ENCODE measurements at regions not wholly inside any gene's neighbourhood (a gene's known extent, or its start where the extent isn't known, plus 50 kb on each side); places are given as distances from the start of the nearest gene placed in this dataset.

DNA sequence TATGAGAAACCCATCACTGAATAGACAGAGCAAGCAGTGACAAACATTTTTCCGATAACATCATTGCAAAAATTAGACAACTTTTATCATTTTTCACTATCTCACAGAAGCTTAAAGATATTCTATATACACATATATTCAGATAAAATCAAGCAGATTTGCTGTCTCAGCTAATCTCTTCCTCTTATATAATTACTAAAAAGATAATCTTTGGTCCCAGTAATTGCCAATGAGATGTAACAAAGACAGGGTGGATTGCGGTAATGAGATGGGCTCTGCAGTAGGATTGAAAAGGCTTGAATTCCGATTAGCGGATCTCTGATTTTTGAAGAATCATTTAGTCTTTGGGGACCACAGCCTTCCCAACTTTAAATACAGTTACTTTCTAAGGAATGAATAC, 63.5 kb downstream of the SYT4 start:
- no peaks in the 10 kb centered on the region for H3K4me1 ChIP-seq (ENCODE audit: insufficient read depth, low read length, poor library complexity, severe bottlenecking)
- POLR2A ChIA-PET (ENCODE audit: low non-redundant PET), result no interaction called here
- intact Hi-C loops (cut with micrococcal nuclease; ENCODE audit: unreplicated experiment), result no loop called here
- H3K27me3 ChIP-seq (replicated peaks; ENCODE audit: insufficient read depth, low read depth, low read length, poor library complexity), result no peaks in the 10 kb centered on the region
- H3K4me3 ChIP-seq (ENCODE audit: low read depth, low read length, poor library complexity, severe bottlenecking), result no peak overlapping the region
- no peaks in the 10 kb centered on the region for H3K36me3 ChIP-seq (ENCODE audit: insufficient read depth, low read length, poor library complexity, severe bottlenecking)
- no peaks in the 10 kb centered on the region for H3K9me3 ChIP-seq (ENCODE audit: low read depth, low read length, poor library complexity, severe bottlenecking)
- no peak for DNase-seq (ENCODE audit: low spot score)
- BruUV-seq (replicated peaks), result no TSS peak
- TF ChIP-seq EZH2 (IDR thresholded peaks at IDR 0.05; ENCODE audit: borderline replicate concordance, low read depth, low read length, poor library complexity, severe bottlenecking), result no peak
- TF ChIP-seq, protein P1, sequence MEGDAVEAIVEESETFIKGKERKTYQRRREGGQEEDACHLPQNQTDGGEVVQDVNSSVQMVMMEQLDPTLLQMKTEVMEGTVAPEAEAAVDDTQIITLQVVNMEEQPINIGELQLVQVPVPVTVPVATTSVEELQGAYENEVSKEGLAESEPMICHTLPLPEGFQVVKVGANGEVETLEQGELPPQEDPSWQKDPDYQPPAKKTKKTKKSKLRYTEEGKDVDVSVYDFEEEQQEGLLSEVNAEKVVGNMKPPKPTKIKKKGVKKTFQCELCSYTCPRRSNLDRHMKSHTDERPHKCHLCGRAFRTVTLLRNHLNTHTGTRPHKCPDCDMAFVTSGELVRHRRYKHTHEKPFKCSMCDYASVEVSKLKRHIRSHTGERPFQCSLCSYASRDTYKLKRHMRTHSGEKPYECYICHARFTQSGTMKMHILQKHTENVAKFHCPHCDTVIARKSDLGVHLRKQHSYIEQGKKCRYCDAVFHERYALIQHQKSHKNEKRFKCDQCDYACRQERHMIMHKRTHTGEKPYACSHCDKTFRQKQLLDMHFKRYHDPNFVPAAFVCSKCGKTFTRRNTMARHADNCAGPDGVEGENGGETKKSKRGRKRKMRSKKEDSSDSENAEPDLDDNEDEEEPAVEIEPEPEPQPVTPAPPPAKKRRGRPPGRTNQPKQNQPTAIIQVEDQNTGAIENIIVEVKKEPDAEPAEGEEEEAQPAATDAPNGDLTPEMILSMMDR (conservative IDR thresholded peaks at IDR 0.05; ENCODE audit: low read depth, low read length), result no peak
- H3K27ac ChIP-seq (ENCODE audit: low read depth, low read length, poor library complexity, severe bottlenecking), result no peak overlapping the region
- CTCF ChIA-PET, result no interaction called here

- no peak for DNase-seq (ENCODE audit: low spot score)
- no peaks in the 10 kb centered on the region for H3K9me3 ChIP-seq (ENCODE audit: low read depth, low read length, poor library complexity, severe bottlenecking)
- H3K36me3 ChIP-seq (ENCODE audit: insufficient read depth, low read length, poor library complexity, severe bottlenecking), result no peaks in the 10 kb centered on the region
- intact Hi-C loops (cut with micrococcal nuclease; ENCODE audit: unreplicated experiment), result no loop called here
- ChIA-PET CTCF (no interaction called here), POLR2A (ENCODE audit: low non-redundant PET) (no interaction called here)
- no peak for TF ChIP-seq EZH2 (IDR thresholded peaks at IDR 0.05; ENCODE audit: borderline replicate concordance, low read depth, low read length, poor library complexity, severe bottlenecking)
- TF ChIP-seq, protein P1 (conservative IDR thresholded peaks at IDR 0.05; ENCODE audit: low read depth, low read length), result no peak
- no peak overlapping the region for H3K27ac ChIP-seq (ENCODE audit: low read depth, low read length, poor library complexity, severe bottlenecking)
- no peaks in the 10 kb centered on the region for H3K27me3 ChIP-seq (replicated peaks; ENCODE audit: insufficient read depth, low read depth, low read length, poor library complexity)
- H3K4me3 ChIP-seq (ENCODE audit: low read depth, low read length, poor library complexity, severe bottlenecking), result no peak overlapping the region
- no TSS peak for BruUV-seq (replicated peaks)
- no peaks in the 10 kb centered on the region for H3K4me1 ChIP-seq (ENCODE audit: insufficient read depth, low read length, poor library complexity, severe bottlenecking)
Observed at GRCh38 chr18:43211059-43211458, 66.2 kb downstream of the SYT4 start.

GRCh38 chr18:43195421-43195820, 79.9 kb upstream of the RIT2 start:
- intact Hi-C loops (cut with micrococcal nuclease; ENCODE audit: unreplicated experiment), result no loop called here
- TF ChIP-seq, protein P1 (conservative IDR thresholded peaks at IDR 0.05; ENCODE audit: low read depth, low read length), result no peak
- no peak for TF ChIP-seq EZH2 (IDR thresholded peaks at IDR 0.05; ENCODE audit: borderline replicate concordance, low read depth, low read length, poor library complexity, severe bottlenecking)
- ChIA-PET CTCF (no interaction called here), POLR2A (ENCODE audit: low non-redundant PET) (no interaction called here)
- BruUV-seq (replicated peaks), result no TSS peak
- H3K36me3 ChIP-seq (ENCODE audit: insufficient read depth, low read length, poor library complexity, severe bottlenecking), result no peaks in the 10 kb centered on the region
- no peak for DNase-seq (ENCODE audit: low spot score)
- H3K27ac ChIP-seq (ENCODE audit: low read depth, low read length, poor library complexity, severe bottlenecking), result no peak overlapping the region
- no peaks in the 10 kb centered on the region for H3K27me3 ChIP-seq (replicated peaks; ENCODE audit: insufficient read depth, low read depth, low read length, poor library complexity)
- H3K4me1 ChIP-seq (ENCODE audit: insufficient read depth, low read length, poor library complexity, severe bottlenecking), result no peaks in the 10 kb centered on the region
- H3K9me3 ChIP-seq (ENCODE audit: low read depth, low read length, poor library complexity, severe bottlenecking), result no peaks in the 10 kb centered on the region
- no peak overlapping the region for H3K4me3 ChIP-seq (ENCODE audit: low read depth, low read length, poor library complexity, severe bottlenecking)
